ENCODE measurements at regions not wholly inside any gene's neighbourhood (a gene's known extent, or its start where the extent isn't known, plus 50 kb on each side); places are given as distances from the start of the nearest gene placed in this dataset.

DNA sequence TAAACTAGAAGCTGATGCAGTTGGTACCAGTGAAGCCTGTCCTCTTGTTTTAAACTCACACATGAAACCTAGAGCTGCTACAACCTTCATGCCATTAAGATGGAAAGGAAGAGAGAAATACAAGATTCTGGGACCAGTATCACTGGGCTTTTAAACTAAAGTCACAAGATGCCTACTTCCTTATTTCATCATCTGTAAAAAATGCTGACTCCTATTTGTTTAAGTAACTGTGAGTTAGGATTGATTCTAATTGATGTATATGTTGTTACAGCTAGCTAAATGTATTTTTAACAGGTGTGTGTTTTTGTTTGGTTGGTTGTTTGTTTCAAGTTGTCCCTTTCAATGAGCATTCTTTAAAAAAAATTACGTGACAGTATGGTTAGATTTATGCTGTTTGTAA is 833.3 kb upstream of the PRMT6 start:
- CTCF ChIA-PET: no interaction called here
- no peaks in the 10 kb centered on the region for H3K27me3 ChIP-seq (replicated peaks; ENCODE audit: insufficient read depth, low read depth, low read length, poor library complexity)
- no peak for TF ChIP-seq CTCF (conservative IDR thresholded peaks at IDR 0.05; ENCODE audit: low read depth, low read length)
- TF ChIP-seq EZH2 (IDR thresholded peaks at IDR 0.05; ENCODE audit: borderline replicate concordance, low read depth, low read length, poor library complexity, severe bottlenecking): no peak
- H3K27ac ChIP-seq (ENCODE audit: low read depth, low read length, poor library complexity, severe bottlenecking): peak overlapping the region; percentile 4
- H3K36me3 ChIP-seq (ENCODE audit: insufficient read depth, low read length, poor library complexity, severe bottlenecking): no peaks in the 10 kb centered on the region
- no peak overlapping the region for H3K4me3 ChIP-seq (ENCODE audit: low read depth, low read length, poor library complexity, severe bottlenecking)
- POLR2A ChIA-PET (ENCODE audit: low non-redundant PET): no interaction called here
- H3K4me1 ChIP-seq (ENCODE audit: insufficient read depth, low read length, poor library complexity, severe bottlenecking): peaks cover 7% of the 10 kb centered on the region
- H3K9me3 ChIP-seq (ENCODE audit: low read depth, low read length, poor library complexity, severe bottlenecking): no peaks in the 10 kb centered on the region
- intact Hi-C loops (cut with micrococcal nuclease; ENCODE audit: unreplicated experiment): no loop called here
- no TSS peak for BruUV-seq (replicated peaks)
- no peak for DNase-seq (ENCODE audit: low spot score)

GRCh38 chr1:106224426-106224825 is 832.0 kb upstream of the PRMT6 start:
- H3K27ac ChIP-seq (ENCODE audit: low read depth, low read length, poor library complexity, severe bottlenecking): no peak overlapping the region
- DNase-seq (ENCODE audit: low spot score): no peak
- intact Hi-C loops (cut with micrococcal nuclease; ENCODE audit: unreplicated experiment): no loop called here
- H3K4me1 ChIP-seq (ENCODE audit: insufficient read depth, low read length, poor library complexity, severe bottlenecking): peaks cover 7% of the 10 kb centered on the region
- no peak for TF ChIP-seq EZH2 (IDR thresholded peaks at IDR 0.05; ENCODE audit: borderline replicate concordance, low read depth, low read length, poor library complexity, severe bottlenecking)
- TF ChIP-seq CTCF (conservative IDR thresholded peaks at IDR 0.05; ENCODE audit: low read depth, low read length): no peak
- H3K9me3 ChIP-seq (ENCODE audit: low read depth, low read length, poor library complexity, severe bottlenecking): no peaks in the 10 kb centered on the region
- BruUV-seq (replicated peaks): no TSS peak
- ChIA-PET POLR2A (ENCODE audit: low non-redundant PET) (no interaction called here), CTCF (no interaction called here)
- no peak overlapping the region for H3K4me3 ChIP-seq (ENCODE audit: low read depth, low read length, poor library complexity, severe bottlenecking)
- no peaks in the 10 kb centered on the region for H3K36me3 ChIP-seq (ENCODE audit: insufficient read depth, low read length, poor library complexity, severe bottlenecking)
- no peaks in the 10 kb centered on the region for H3K27me3 ChIP-seq (replicated peaks; ENCODE audit: insufficient read depth, low read depth, low read length, poor library complexity)

DNA sequence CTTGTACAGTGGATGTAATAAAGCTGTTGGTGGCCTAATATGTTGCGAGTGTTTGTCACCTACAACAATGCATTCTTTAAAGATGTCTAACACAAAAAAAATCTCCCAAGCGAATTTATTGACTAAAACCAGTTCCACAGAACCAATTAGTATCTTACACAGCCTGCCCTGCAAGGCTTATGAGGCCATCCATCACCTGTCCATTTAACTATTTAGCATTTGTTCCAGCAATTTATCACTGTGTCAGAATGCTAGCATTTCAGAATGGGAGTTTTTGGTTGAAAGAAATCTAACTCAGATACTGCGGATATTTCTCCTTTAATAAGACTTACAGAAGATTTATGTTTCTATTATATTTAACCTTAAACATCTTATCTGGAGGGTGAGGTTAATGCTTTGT is 831.1 kb upstream of the PRMT6 start:
- intact Hi-C loops (cut with micrococcal nuclease; ENCODE audit: unreplicated experiment): no loop called here
- CTCF ChIA-PET: no interaction called here
- no peak for TF ChIP-seq CTCF (conservative IDR thresholded peaks at IDR 0.05; ENCODE audit: low read depth, low read length)
- no peak for TF ChIP-seq EZH2 (IDR thresholded peaks at IDR 0.05; ENCODE audit: borderline replicate concordance, low read depth, low read length, poor library complexity, severe bottlenecking)
- DNase-seq (ENCODE audit: low spot score): no peak
- no peaks in the 10 kb centered on the region for H3K36me3 ChIP-seq (ENCODE audit: insufficient read depth, low read length, poor library complexity, severe bottlenecking)
- peaks cover 7% of the 10 kb centered on the region for H3K4me1 ChIP-seq (ENCODE audit: insufficient read depth, low read length, poor library complexity, severe bottlenecking)
- POLR2A ChIA-PET (ENCODE audit: low non-redundant PET): no interaction called here
- H3K27me3 ChIP-seq (replicated peaks; ENCODE audit: insufficient read depth, low read depth, low read length, poor library complexity): no peaks in the 10 kb centered on the region
- BruUV-seq (replicated peaks): no TSS peak
- H3K27ac ChIP-seq (ENCODE audit: low read depth, low read length, poor library complexity, severe bottlenecking): no peak overlapping the region
- no peak overlapping the region for H3K4me3 ChIP-seq (ENCODE audit: low read depth, low read length, poor library complexity, severe bottlenecking)
- H3K9me3 ChIP-seq (ENCODE audit: low read depth, low read length, poor library complexity, severe bottlenecking): no peaks in the 10 kb centered on the region

Data from A673 (cell line).